HG03354 (cell line): ENCODE measurements at regions not wholly inside any gene's neighbourhood (a gene's known extent, or its start where the extent isn't known, plus 50 kb on each side); places are given as distances from the start of the nearest gene placed in this dataset.
"Not testable (repeated sequence)": the region's sequence is repeated elsewhere in the genome, so short reads cannot be mapped to it uniquely, and the experiment has no call there.

Experiments used
- ATAC-seq: cut with Tn5 transposase; IDR thresholded peaks from one replicate; pipeline ENCODE4 v1.9.1; 2021; ENCODE audit warnings: mild to moderate bottlenecking; ENCODE audit not compliant: unreplicated experiment, poor library complexity, severe bottlenecking

DNA sequence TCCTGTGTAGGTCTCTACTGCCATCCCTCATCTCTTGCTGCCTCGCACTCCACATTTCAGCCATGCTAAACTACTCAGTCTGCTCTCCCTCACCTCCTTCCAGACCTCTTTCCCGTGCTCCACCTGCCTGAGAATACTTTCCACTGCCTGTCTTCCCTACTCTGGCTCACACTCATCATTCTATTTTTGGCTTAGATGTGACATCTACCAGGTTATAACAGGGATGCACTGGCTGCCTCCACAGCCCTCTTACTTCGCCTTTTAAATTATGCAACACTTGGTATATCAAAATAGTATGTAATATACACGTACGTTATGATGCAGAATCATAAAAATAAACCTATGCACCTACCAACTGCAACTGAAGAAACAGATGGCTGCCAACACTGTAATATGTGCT is 222.8 kb upstream of the DTNBP1 start:
- no peak for ATAC-seq

DNA sequence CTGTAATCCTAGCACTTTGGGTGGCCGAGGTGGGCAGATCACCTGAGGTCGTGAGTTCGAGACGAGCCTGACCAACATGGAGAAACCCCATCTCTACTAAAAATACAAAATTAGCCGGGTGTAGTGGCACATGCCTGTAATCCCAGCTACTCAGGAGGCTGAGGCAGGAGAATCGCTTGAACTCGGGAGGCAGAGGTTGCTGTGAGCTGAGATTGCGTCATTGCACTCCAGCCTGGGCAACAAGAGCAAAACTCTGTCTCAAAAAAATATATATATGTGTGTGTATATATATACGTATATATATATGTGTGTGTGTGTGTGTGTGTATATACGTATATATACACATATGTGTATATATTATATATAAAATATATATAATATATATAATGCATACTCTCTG is 220.8 kb upstream of the DTNBP1 start:
- not testable (repeated sequence) for ATAC-seq

DNA sequence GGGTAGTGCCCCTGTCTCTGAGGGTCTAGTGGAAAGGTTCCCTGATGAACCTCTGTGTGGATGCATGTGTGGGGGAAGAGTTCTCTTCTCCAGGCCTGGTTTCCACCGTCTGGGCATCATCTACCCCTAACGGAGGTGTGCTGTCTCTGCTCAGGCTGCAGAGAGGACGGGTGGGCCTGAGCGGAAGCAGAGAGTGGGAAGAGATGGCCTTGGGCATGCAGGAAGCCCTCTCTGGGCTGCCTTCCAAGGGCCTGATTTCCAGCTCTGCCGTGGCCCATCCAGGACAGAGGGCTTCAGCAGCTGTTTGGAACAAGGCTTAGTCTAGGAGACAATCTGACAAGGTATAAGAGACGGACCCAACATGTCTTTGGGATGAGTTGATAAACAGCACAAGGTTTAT is 220.1 kb upstream of the DTNBP1 start:
- ATAC-seq = no peak

DNA sequence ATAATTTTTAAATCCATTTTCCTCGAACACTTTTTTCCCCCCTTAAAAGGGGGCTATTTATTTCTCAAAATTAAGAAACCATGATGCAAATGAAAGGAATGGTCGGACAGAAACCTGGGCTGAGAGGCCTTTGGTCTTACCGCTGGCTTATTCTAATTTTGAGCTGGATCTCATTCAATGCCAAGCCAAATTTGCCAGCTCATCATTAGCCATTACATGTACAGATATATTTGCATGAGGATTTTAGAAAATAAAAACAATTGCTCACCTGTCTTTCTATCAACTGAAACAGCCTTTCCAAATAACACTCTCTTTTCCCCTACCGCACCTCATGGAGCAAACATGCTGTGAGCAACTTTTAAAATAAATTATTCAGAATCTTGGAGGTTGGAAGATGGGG is 219.5 kb upstream of the DTNBP1 start:
- no peak for ATAC-seq

DNA sequence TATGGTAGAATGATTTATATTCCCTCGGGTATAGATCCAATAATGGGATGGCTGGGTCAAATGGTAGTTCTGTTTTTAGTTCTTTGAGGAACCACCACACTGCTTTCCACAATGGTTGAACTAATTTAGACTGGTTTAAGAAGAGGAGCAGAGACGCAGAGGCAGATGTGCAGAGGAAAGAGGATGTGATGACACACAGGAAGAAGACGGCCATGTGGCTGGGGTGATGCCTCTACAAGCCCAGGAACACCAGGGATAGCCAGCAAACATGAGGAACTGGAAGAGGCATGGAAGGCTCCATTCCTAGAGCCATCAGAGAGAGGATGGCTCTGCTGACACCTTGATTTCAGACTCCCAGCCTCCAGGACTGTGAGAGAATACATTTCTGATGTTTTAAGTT is 218.3 kb upstream of the DTNBP1 start:
- no peak for ATAC-seq

DNA sequence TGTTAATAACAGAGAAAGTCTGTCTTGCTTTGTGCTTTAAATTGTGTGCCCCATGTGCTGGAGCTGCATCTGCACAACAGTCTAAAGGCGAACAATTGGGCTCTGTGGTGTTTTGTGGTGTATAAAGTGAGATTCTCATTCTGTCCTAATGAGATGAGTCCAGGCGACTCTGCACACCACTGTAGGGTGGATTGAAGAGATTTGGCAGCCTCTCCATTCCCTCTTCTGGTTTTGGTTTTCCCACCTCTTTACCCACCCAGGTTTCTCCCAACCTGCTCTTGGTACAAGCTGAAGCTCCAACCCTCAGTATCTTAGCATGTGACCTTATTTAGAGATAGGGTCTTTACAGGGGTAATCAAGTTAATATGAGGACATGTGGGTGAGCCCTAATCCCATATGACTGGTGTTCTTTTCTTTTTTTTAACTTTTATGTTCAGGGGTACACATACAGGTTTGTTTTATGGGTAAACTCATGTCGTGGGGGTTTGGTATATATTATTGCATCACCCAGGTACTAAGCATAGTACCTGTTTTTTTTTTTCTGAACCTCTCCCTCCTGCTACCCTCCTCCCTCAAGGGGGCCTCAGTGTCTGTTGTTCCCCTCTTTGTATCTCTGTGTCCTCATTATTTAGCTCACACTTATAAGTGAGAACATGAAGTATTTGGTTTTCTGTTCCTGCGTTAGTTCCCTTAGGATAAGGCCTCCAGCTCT is 217.6 kb upstream of the DTNBP1 start:
- no peak for ATAC-seq

DNA sequence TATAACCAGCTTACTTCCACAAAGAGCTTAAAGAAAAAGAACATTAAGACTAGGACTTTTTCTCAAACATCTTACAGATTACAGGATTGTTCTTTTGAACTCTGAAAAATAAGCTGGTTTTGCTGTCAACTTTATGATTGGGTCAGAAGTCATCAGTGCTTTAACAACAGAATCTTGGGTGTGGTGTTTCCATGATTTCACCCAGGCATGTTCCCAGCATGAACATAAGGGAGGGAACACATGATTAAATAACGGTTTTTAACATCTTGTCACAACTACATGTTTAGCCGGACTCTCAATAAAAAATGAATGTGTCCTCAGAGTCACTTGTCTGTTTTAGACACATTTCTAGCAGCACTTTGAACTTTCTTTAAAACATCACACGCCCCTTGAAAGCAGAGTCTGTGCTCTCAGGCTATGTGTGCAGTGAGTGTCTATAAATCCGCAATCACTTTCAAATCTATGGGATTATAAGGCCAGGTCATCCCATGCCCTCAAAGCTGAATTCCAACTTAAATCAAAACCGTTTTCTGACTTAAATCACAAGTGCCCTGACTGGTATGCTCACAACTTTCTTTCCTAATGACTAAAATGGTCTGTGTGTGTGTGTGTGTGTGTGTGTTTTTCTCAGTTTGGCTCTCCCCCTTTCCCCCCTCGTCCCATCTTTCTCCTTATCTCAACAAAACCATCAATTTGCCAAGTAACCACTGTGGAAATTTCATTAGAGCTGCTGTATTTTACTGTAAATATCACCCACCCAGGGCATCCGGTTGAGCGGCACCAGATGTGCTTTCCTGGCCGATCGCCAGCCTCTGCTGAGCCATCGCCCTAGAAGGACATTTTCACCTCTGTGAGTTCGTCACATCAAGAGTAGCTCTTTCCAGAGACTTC is 216.8 kb upstream of the DTNBP1 start:
- ATAC-seq = peak; percentile 69

DNA sequence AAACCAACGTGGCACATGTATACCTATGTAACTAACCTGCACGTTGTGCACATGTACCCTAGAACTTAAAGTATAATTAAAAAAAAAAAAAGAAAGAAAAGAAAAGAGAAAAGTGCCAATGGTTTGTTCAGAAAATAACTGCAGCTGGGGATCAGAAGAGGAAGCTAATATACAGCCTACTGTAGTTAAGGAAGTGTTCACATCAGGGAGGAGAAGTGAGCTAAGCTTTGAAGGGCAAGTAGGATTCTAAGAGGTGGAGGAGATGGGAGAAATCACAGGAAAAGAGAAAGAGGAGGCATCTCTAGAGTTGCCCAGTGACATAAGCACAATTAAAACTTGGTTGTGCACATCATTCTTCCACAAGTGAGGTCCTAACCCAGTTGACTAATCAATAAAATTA is 214.4 kb upstream of the DTNBP1 start:
- no peak for ATAC-seq

DNA sequence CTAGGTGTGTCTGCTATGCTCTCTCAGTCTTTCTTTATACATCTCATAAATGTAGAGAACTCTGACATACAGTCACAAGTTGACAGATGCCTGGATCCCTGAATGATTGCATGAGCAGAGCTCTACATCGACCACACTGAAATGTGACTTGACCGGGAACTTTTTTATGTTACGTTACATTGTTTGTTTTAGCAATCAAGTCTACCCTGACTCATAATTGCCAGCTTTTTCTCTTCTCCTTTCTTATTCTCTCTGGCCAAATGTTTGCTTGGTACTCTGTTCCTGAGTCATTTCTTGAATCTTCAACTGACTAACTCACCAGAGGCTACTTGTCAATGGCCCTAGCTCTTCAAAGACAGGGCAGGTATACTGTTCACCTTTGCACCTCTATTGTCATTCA is 213.6 kb upstream of the DTNBP1 start:
- peak; percentile 63 for ATAC-seq

DNA sequence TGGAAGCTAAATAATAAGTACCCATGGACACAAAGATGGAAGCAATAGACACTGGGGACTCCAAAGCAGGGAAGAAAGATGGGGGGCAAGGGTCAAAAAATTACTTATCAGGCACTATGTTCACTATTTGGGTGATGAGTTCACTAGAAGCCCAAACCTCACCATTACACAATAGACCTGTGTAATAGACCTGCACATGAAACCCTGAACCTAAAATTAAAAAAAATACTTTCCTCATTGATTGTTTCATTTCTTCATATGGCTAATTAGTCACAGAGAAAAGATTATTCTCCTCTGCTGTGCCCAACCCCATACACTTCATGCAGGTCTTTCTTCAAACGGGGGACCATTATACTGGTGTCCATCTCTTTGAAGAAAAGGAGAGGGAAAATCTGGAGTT is 213.0 kb upstream of the DTNBP1 start:
- ATAC-seq = no peak

DNA sequence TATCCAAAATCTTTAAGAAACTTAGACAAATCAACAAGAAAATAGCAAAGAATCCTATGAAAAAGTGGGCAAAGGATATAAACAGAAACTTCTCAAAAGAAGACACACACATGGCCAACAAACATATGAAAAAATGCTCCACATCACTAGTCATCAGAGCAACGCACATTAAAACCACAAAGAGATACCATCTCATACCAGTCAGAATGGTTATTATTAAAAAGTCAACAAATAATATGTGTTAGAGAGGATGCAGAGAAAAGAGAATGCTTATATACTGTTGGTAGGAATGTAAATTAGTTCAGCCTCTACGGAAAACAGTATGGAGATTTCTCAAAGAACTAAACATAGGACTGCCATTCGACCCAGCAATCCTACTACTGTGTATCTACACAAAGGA is 212.0 kb upstream of the DTNBP1 start:
- no peak for ATAC-seq

DNA sequence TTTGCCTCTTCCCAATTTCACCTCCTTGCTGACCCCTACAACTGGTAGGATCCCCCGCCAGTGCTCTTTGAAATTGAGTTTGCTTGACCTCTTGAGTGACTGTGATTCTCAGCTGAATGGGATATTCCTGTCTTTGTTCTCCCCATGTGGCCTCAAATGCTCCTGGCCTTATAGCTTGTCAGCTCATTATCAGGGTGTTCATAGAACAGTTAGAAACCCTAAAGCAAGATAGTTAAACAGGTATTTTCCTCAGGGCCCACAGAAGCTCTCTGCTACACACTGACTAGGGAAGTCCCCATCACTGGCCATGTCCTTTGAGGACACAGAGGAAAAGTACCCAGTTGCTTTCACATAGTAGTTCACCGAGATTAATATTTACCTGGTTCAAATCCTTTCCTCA is 211.5 kb upstream of the DTNBP1 start:
- peak; percentile 36 for ATAC-seq

DNA sequence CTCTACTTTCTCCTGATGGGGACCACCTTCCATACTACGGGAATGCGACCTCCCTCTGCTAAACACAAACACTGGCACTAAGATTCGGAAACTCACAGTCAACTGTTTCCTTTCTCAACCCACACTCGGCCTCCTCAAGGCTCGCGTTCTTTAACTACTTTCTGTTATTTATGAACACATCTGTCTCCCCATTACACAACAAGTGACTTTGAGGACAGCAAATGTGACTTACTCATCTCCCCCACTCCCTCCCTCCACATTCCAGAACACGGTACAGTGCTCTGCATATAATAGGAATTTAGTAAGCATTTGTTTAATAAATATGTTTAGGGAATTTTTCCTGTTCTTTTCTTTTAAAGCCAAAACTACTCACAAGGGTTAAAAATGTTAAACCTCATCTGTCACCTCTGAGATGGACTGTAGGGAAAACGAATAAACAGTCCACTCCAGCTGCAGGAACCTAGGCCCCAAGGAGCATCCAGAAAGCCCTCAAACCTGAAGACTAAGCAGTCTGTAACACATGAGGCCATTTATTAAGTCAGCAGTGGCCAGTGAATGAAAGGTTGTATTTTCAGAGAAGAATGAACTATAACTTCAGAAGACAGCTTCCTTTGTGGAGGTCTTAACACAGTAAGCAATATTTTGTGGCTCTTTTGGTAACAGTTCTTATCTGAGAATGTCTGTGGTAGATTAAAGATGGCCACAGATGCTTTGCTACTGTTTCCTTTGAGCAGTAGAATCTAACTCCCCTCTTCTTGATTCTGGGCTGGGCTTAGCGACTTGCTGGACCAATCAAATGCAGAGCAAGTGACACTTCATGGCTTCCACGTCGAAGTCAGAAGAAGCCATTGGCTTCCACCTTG is 209.6 kb upstream of the DTNBP1 start:
- ATAC-seq = no peak

DNA sequence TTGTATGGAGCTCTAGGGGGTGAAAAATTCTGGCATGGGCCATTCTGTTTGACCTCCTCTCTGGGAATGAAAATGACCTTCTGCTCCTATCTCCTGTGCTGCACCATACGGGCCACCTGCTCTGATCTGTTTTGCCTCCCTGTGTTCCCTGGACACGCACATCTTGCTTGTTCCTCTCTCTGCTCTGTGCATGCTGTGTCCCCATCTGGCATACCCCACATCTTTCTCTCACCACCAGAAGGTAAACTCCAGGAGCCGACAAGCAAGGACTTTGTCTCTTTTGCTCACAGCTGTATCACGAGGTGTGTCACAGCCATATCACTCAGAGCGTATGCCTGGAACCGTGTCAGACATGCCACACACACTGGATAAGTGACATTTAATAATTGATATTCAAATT is 208.4 kb upstream of the DTNBP1 start:
- ATAC-seq = no peak

DNA sequence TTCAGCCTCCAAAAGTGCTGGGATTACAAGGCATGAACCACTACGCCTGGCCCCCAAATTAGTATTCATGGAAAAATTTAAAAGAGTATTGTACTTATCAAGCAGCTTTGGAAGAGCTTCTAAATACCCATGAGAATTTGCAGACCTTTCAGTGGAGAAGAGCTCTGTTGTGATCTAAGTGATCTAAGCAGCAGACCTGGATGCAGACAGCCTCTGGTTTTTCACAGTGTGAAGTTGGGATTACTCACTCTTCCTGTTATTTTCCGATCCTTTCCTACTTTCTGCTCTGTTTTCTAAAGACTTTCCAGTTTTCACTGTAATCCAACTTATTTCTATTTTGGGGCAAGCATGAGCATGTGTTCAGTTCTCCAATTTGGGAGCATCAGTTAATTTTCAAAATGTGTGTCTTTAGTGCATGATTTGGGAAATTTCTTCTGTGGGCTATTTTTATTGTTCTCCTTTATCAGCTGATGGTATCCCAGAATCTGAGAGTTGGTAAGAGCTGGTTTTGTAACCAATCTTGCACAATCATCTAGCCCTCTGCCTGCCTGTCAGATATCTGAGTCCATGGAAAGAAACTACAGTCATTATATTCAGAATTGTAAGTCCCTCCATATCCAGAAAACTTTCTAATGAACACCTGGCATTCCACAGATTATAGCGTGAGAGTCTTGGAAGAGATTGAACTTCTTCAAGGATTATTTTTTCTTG is 207.7 kb upstream of the DTNBP1 start:
- ATAC-seq = no peak

DNA sequence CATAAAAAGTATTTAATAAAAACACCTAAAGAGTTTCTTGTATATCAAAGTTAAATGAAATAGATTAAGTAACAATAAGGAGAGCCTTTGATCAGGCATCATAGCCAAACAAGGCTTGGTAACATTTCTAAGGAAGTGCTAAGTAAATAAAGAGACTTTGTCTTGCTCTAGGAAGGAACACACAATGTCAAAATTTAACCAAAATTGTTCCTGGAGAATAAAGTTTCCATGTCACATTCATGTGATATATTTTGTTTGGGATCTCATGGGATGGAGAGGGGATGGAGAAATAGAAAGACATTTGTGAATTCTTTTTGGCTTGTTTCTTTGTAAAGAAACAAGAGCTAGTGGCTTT is 201.9 kb upstream of the DTNBP1 start:
- no peak for ATAC-seq

DNA sequence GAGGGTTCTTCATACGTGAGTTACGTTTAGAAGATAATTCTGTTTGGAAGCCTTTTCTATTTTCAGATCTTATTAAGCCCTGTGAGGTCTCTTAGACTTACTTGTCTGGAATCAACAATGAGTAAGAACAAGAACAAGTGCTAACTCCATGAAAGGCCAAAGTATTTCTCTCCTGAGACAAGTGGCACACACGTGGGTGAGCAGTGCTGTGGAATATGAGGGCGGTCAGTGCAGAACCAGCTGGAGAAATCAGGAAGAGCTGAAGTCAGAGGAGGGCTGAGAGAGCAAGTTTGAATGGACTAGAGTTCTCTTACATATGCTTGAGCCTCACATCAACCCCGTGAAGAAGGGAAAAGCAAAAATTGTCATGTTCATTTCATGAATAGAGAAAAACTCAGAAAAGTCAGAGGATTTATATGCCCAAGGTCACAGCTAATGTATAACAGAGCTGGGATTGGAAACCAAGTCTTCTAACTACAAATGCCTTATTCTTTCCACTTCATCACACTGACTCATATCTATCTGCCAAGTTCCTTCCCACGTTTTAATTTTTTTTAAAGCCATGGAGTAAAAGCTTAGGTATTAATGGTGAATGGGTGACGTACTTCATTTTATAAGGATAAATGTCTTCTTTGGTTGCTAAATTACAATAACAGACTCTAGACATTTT is 201.3 kb upstream of the DTNBP1 start:
- ATAC-seq = no peak

DNA sequence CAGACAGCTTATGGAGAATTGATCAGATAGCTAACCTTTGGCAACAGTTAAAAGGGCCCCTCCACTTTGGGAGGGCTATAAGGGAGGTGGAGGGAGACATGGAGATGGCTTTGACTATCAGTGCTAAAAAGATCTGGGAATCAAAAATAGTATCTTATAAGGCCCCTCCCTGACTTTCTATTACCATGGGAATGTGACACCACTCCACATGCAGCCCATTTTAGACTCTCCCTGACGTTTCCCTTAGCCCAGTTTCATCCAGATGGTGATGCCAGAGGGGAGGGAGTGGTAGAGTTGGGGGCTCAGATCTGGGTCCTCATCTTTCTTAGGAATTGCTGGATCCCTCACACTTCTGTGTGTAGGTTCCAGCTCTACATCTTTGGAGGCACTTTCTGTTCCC is 200.0 kb upstream of the DTNBP1 start:
- no peak for ATAC-seq

DNA sequence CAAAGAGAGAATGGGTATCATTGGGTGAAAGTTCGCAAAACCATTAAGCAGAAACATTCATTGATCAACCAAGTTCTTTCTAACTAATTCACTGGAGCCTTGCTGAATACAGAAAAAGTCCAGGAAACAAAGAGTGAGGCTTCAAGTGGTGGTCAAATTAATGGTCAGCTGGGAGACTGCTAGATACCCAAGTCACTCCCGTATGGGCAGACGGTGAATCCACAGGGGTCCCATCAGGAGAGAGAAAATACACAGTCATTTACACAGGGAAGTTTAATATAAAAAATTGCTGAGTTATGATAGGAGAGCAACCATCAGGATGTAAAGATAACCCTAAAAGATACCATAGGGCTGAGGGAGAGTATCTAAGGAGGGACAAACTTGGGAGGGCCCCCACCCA is 198.7 kb upstream of the DTNBP1 start:
- no peak for ATAC-seq
